Mucosa of gallbladder (tissue), 1 donor: ENCODE measurements at regions not wholly inside any gene's neighbourhood (a gene's known extent, or its start where the extent isn't known, plus 50 kb on each side); places are given as distances from the start of the nearest gene placed in this dataset.
"Not testable (repeated sequence)": the region's sequence is repeated elsewhere in the genome, so short reads cannot be mapped to it uniquely, and the experiment has no call there.

Experiments used
- DNase-seq: peaks from one replicate; pipeline ENCODE4 v3.0.0-alpha.2; 2020; ENCODE audit warnings: low spot score
- donor health status: DM: no; HTN: no; CAD: no.

DNA sequence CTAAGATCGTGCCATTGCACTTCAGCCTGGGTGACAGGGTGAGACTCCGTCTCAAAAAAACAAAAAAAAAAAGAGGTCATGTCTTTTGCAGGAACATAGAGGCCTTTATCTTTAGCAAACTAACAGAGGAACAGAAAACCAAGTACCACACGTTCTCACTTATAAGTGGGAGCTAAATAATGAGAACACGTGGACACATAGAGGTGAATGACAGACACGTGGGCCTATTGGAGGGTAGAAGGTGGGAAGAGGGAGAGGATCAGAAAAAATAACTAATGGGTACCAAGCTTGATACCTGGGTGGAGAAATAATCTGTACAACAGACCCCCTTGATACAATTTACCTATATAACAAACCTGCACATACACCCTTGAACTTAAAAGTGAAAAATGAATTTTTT, 401.4 kb upstream of the NAALADL2 start:
- DNase-seq = no peak

DNA sequence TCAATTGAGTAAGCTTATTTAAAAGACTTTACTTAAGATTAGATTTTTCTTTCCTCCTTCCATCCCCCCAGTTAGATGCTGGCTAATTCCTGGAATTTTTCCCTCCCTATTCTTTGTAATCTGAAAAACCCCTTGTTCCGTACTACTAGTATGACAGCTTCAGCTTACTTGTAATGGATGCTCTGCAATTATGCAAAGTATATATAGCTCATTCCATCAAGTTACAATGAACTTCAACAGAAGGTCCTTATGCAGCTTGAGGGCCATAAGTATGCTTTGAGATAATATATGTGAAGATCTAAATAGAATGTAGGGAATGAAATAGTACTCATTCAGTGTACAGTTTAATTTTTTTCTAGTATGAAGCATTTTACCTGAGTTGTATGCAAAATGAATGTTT, 398.3 kb upstream of the NAALADL2 start:
- DNase-seq = no peak

DNA sequence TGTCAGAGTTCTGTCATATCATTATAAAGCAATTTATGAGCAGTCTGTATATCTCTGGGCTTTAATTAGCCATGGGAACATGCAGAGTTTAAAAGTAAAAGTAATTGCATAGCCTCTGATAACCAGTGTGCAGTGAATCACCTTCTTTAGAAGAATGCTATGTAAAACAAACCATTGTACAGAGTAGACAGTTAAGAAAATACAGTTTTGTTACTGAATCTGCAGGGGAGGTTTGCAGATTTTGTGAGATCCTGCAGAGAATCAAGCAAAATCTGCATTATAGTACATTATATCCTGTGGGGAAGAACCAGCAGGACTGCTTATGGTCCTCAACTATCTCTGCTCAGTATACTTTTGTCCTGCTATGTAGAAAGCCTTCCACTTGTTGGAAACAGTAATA, 396.2 kb upstream of the NAALADL2 start:
- no peak for DNase-seq

DNA sequence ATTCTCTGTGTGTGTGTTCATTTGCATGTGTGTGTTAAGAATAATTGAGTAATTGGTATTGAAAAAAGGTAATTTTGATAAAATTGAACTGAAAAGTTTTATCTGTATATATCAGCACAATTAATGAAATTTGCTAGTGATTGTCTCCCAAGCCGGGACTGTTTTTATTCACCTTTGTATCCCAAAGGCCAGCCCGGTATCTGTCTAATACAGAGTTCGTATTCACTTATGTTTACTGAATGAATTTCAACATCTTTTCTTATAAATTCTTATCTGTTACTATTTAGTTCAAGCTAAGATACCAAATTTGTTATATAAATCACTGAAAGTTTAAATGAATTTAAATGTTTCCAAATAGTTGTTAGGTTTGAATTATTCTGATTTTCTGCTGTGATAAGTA, 394.0 kb upstream of the NAALADL2 start:
- DNase-seq = no peak

DNA sequence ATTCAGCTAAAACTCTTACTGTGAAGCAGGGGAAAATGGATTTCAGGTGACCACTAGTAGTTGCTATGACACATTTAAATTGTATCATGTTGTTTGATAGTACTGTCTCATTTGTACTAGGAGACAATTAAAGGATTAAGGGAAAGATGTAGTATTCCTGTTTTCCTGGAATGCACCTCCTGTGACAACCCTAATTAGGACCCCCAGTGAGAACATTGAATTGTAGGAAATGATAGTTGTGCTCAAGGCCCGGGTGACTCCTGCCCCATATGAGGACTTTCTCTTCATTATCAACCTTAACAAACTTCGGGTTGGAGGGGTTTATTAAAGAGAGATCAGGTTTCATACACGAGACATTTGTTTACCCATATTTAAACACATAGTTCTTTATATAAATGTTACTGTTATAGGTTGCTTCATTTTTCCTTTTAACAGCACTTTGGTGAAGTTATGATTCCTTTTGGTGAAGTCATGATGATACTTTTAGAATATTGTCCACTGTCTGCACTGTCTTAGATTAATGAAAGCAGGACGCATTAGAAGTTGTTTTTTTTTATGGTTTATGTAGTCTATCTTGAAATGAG, 392.6 kb upstream of the NAALADL2 start:
- DNase-seq = no peak

DNA sequence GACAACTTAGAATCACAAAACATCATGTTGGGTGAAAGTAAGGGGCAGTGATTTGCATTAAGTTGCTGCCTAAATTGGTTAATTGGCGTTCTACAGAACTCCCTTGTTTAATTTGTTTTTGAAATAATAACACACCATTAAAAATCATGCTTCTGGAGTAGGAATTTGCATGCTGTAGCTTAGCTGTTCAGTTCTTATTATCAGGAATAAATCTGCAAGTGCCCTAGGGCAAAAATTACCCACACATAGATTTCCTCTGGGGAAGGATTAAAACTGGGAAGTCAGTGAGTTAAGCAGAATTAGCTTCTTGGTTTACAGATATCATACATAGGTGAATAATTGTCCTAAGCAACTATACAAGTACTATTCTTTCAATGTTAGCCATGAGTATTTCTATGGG, 381.6 kb upstream of the NAALADL2 start:
- no peak for DNase-seq

DNA sequence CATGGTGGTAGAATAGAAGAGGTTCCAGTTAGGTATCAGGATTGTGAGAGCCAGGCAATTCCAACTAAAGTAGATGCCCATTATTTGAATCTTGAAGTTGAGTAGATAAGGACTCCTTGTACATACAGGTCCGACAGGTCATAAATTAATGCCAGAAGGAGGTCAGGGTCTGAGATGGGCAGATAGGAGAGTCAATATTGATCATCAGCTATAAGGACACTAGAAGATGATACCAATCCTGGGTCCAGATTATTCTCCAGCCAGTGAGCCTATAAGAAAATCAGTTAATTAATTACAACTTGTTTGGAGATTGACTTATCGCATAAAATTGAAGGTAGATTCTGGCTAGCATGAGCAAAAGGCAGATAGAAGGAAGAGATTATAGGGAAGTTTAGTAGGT, 378.4 kb upstream of the NAALADL2 start:
- no peak for DNase-seq

DNA sequence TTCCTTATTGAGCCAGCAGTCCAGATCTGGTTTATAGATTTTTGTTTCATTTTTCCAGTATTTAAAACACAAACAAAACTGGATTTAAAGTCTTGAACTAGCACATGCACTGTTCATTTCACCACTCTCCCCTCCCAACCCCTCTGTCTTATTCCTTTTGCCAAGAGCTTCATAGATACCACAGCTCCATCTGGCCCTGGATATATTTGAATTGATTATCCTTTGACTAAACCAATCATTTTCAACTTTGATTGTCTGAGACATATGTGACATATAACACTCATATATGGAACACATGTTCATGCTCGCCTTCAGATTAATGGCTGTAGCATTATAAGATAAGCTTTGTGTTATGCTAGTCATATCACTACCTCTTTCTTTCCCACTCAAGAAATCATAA, 376.6 kb upstream of the NAALADL2 start:
- no peak for DNase-seq

DNA sequence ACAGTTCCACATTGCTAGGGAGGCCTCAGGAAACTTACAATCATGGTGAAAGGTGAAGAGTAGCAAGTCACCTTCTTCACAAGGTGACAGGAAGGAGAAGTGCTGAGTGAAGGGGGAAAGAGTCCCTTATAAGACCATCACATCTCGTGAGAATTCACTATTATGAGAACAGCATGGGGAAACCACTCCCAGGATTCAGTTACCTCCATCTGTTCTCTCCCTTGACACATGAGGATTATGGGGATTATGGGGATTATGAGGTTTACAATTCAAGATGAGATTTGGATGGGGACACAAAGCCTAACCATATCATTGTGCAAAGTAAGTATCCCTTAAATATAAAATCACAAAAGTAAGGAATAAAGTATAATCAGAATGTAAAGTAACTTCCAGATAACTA, 375.9 kb upstream of the NAALADL2 start:
- no peak for DNase-seq

DNA sequence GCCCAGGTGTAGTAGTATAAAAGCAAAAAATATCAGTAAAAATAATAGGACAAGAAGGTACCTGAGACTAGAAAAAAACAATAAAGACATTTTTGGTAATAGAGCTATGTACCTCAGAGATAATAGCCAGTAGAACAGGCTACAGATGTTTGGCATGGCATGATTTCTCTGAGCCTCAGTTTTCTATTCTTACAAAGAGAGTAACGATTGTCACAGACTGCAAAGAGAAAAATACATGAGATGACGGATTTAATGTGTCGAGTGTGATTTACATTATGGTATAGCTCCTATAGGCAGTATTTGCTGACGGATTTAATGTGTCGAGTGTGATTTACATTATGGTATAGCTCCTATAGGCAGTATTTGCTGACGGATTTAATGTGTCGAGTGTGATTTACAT, 375.3 kb upstream of the NAALADL2 start:
- not testable (repeated sequence) for DNase-seq

DNA sequence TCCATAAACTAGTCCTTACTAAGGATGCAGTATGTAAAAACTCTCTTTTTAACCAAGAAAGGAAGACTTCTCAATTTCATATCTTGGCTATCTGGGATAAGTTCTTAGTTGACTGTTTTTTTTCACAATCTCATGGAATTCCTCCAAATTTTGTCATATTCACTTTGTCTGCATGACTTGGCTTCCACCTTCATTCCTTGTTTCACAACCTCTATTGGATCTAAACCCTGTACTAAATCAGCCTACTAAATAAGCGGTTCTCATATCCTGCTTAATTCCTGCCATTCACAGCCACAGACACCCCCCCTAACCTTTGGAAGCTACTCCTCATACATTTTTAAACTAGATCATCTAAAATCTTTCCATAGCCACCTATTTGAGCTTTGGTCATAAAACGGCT, 370.6 kb upstream of the NAALADL2 start:
- no peak for DNase-seq

DNA sequence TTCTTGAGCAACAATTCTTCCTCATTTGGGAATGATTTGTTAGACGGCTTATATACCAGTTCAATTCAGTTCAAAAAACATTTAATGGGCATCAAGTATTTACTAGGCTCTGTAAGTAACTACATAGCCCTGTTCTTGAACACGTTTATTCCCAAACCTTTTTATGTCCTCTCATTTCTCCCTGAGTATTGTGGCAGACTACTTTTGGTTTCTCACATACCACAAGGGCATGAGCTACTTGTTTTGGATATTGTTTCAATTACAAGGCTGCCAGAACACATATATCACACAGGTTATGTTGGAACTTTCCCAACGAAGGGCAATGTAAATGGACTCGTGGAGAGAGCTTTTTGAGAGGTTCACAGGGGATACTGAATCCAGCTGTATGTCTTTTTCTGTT, 363.8 kb upstream of the NAALADL2 start:
- DNase-seq = no peak

DNA sequence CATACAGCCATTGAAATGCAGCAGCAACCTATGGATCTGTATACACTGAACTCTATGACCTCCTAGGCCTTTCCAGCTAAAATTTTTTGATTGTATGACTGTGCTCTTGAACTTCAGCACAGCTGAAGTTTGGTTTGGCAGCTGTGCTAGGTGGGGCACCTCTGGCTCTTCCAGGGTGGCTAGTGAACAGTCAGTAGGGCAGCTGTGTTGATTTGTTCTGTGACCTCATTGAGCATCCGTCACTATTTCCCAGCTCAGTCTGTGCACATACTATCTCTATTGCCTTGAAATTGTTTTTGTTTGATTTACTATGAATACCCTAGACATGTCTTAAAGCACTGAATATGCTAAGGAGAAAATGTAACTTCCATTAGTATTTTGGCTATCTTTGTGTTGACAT, 363.2 kb upstream of the NAALADL2 start:
- no peak for DNase-seq

DNA sequence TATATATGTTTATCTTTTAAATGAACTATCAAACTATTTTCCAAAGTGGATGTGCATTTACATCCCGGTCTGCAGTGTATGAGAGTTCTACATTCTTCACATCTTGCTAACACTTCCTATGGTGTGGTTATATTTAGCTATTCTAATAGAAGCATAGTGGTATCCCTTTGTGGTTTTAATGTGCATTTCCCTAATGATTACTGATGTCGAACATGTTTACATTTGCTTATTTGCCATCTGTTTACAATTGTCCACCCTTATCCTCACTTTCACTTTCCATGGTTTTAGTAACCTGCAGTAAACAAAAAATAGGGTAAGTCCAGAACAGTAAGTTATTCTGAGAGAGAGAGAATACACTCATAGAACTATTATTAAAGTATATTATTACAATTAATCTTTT, 360.5 kb upstream of the NAALADL2 start:
- no peak for DNase-seq

DNA sequence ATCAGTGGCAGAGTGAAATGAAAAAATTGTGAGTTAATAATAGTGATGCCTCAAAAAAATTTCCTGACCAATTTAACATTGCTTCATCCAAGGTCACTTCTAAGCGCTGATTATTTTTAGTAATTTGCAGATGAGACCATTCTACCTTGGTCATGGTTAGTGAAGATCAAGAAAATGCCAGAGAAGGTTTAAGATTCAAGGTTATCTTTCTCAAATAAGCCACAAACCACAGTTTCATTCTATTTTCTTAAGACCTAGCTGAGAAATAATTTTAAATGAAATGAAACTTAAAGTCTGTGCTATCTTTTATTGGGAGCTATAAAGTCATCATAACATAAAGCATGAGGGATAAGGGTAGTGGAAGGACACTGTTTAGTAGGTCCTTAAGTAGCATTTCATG, 353.9 kb upstream of the NAALADL2 start:
- no peak for DNase-seq

DNA sequence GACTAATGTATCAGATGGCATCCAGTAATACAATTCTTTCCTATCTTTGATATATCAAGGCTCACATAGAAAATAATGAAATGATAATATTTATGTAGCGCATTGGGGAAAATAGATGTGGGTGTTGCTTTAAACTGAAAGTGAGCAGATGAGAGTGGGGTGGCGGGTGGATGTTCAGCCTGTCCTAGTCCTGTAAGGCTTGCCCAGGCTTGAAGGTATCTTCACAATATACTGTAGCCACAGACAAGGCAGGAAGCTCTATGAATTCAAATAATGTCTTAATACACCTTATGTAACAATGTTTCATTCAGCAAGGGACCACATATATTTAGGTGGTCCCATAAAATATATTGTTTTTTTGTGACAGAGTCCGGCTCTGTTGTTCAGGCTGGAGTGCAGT, 334.9 kb upstream of the NAALADL2 start:
- DNase-seq = no peak

DNA sequence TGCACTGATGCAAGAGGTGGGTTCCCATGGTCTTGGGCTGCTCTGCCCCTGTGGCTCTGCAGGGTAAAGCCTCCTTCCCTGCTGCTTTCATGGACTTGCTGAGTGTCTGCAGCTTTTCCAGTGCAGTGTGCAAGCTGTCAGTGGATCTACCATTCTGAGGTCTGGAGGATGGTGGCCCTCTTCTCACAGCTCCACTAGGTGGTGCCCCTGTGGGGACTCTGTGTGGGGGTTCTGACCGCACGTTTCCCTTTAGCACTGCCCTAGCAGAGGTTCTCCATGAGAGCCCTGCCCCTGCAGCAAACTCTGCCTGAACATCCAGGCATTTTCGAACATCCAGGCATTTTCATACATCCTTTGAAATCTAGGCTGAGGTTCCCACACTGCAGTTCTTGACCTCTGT, 329.8 kb upstream of the NAALADL2 start:
- DNase-seq = no peak

DNA sequence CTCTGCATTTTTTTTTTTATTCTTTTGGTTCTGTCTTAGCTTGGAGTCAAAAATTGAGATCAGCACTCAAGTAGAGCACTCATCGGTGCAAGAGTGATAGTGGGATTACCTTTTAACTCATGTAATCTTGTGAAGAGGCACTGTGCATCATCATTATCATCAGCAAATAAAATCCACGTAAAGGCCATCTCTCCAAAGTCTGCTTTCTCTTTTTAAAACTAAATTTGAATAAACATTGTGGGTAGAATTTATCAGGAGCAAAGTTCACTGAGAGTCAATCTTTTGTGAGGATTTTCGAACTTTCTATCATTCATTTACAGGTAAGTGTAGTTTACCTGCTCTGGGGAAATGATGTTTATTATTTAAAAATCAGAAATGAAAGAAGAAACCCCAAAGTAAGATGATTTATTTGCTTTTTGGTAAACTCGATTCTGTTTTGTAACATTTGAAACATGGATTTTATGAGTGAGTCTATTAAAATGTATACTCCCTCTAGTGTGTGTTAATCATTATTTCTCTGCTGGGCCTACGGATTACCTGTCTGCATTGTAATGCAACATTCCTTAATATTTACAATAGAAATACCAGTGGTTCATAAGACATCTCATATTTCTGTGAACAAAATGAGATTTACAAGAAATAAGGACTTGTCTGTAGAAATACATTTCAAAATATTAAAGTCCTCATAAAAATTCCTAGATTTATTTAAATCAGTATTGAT, 327.7 kb upstream of the NAALADL2 start:
- no peak for DNase-seq

DNA sequence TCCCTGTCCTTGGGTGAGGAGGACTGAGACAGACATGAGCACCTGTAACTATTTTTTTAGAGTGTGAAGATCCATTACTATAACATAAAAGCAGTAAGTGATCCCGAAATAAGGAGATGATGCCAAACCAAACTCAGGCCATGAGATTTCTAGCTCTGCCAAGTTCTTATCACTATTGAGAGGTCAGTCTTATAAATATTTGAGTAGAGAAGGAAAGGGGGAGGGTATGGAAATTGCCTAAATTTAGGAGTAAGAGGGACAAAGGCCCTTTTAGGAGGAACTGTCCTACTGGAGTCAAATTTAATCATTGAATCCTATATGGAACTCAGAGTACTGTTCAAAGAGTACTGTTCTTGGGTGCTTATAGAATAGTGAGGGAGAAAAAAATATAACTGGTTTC, 326.9 kb upstream of the NAALADL2 start:
- no peak for DNase-seq

DNA sequence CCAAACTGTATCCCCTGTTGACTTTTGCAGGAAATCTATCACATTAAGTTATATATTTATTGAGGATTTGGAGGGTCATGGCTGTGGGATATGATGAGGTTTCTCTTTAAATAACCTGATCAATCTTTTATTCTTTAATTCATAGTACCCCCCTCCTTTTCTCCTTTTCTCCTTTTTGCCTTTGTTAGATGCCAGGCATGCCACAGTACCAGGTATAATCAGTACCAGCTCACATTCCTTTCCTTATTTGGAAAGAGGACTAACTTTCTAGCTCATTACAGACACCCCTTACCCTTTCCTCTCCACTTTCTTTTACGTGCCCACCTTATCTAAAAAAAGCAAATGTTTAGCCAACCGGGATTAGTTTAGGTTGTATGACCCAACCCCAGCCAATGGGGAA, 326.4 kb upstream of the NAALADL2 start:
- DNase-seq = no peak

DNA sequence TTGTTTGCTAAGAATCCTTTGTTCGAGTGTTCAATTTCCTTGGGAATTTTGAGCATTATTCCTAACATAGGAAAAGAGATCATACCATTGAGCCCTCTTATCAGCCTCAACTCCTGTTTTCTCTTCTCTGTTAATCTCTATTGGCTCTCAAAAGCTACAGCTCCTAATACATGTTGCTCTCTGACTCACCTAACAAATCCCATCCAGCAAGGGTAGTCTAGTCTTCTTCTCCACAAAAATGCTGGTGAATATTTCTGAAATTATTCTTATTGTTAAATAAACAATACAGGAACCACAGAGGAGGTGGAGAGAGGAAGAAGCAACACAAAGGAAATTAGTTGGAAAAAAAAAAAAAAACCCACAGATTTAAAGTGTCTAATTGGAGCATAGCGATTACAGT, 325.8 kb upstream of the NAALADL2 start:
- no peak for DNase-seq

DNA sequence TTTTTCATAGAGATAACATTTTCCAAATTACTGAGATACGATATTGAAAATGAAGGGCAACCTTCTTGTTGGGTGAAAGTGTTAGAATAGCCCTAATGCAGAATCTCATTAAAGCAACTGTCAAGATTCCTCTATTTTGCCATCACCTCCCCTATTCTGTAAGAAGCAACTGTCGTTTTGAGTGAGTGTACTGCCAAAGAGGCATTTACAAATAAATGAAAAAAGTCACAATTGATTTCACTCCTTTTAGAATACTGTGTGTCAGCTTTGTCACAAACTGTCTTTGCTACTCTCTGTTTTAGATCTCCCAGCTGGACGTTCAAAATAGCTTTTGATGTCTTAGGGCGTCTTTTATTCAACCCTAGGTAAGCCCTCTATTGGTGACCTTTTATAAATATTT, 322.8 kb upstream of the NAALADL2 start:
- no peak for DNase-seq

DNA sequence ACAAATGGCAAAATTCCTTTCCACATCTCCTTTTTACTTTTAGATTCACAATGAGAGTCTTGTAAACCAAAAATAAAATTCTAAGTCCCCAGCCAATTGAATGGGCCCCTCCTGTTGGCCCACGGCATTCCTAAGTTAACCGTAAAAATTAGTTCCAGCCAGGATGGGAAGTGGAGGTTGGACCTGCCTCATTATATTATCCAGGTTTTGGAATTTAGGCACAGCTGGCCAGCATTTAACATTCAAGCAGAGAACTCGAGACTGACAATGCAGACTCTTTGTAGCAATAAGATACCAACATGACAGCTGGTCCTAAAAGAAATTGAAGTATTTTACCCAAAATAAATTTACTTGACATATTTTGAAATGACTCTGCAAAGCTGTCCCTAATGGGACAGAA, 321.0 kb upstream of the NAALADL2 start:
- no peak for DNase-seq
